HAP-1 (cell line): ENCODE measurements at regions not wholly inside any gene's neighbourhood (a gene's known extent, or its start where the extent isn't known, plus 50 kb on each side); places are given as distances from the start of the nearest gene placed in this dataset.

Experiments
- DNase-seq, 2 experiments: peaks; one replicate each; pipeline ENCODE4 v3.0.0-alpha.2; 2016 to 2020; ENCODE audit warnings: low spot score in 2 of 2
- H3K27me3 ChIP-seq: fragments of 250-450 bp; sonication (Bioruptor Pico); 2 replicates; pipeline ENCODE4 v1.5.1; 2020; ENCODE audit warnings: low read depth, mild to moderate bottlenecking, moderate library complexity
- H3K36me3 ChIP-seq: fragments of 250-450 bp; sonication (Bioruptor Pico); replicated peaks from 2 replicates; pipeline ENCODE4 v1.5.1; 2020; ENCODE audit warnings: mild to moderate bottlenecking
- H3K4me1 ChIP-seq: fragments of 250-450 bp; sonication (Bioruptor Pico); 2 replicates; pipeline ENCODE4 v1.5.1; 2020; ENCODE audit warnings: mild to moderate bottlenecking
- H3K4me3 ChIP-seq: fragments of 250-450 bp; sonication (Bioruptor Pico); 2 replicates; pipeline ENCODE4 v1.5.1; 2020; ENCODE audit warnings: mild to moderate bottlenecking, moderate library complexity
- H3K9me3 ChIP-seq: fragments of 250-450 bp; sonication (Bioruptor Pico); 2 replicates; pipeline ENCODE4 v1.5.1; 2020; ENCODE audit warnings: mild to moderate bottlenecking, moderate library complexity
- in situ Hi-C: fragments of 300-500 bp; cut with MboI; formaldehyde crosslinking; loops from 3 replicates; pipeline ENCODE4 v1.14.3; 2020; ENCODE audit warnings: low sequenced_read_pairs, inconsistent platforms, mixed read lengths

- in situ Hi-C loops: no loop called here
- Histone ChIP-seq H3K4me3 (no peak overlapping the region), H3K36me3 (no peaks in the 10 kb centered on the region), H3K9me3 (no peaks in the 10 kb centered on the region), H3K4me1 (no peaks in the 10 kb centered on the region), H3K27me3 (peaks cover 10% of the 10 kb centered on the region)
- DNase-seq: no peak
Observed at GRCh38 chr3:182671541-182671940, 121.8 kb upstream of the ATP11B start.

GRCh38 chr3:182671942-182672341, 121.4 kb upstream of the ATP11B start:
- in situ Hi-C loops: no loop called here
- DNase-seq: no peak

GRCh38 chr3:182673336-182673735, 120.0 kb upstream of the ATP11B start:
- DNase-seq: no peak
- peaks cover 10% of the 10 kb centered on the region for H3K27me3 ChIP-seq
- no peak overlapping the region for H3K4me3 ChIP-seq
- H3K4me1 ChIP-seq: no peaks in the 10 kb centered on the region
- no peaks in the 10 kb centered on the region for H3K9me3 ChIP-seq
- no peaks in the 10 kb centered on the region for H3K36me3 ChIP-seq
- in situ Hi-C loops: no loop called here

More at GRCh38 chr3:182671942-182672341, 121.4 kb upstream of the ATP11B start:
- no peaks in the 10 kb centered on the region for H3K9me3 ChIP-seq
- no peak overlapping the region for H3K4me3 ChIP-seq
- peaks cover 10% of the 10 kb centered on the region for H3K27me3 ChIP-seq
- no peaks in the 10 kb centered on the region for H3K4me1 ChIP-seq
- no peaks in the 10 kb centered on the region for H3K36me3 ChIP-seq

- H3K36me3 ChIP-seq: no peaks in the 10 kb centered on the region
- DNase-seq: peak; percentile 28 to 80
- peak overlapping the region; percentile 28 for H3K4me3 ChIP-seq
- H3K4me1 ChIP-seq: peaks cover 8% of the 10 kb centered on the region
- H3K9me3 ChIP-seq: no peaks in the 10 kb centered on the region
- in situ Hi-C loops: no loop called here
- H3K27me3 ChIP-seq: peaks cover 16% of the 10 kb centered on the region
Observed at GRCh38 chr3:182682263-182683241, 110.8 kb upstream of the ATP11B start.

- Histone ChIP-seq H3K9me3 (no peaks in the 10 kb centered on the region), H3K36me3 (no peaks in the 10 kb centered on the region), H3K4me1 (peaks cover 8% of the 10 kb centered on the region), H3K4me3 (no peak overlapping the region), H3K27me3 (peaks cover 21% of the 10 kb centered on the region)
- DNase-seq: peak; percentile 69 to 76
- in situ Hi-C loops: no loop called here
Observed at GRCh38 chr3:182683453-182683852, 109.9 kb upstream of the ATP11B start.

- H3K27me3 ChIP-seq: peaks cover 23% of the 10 kb centered on the region
- in situ Hi-C loops: no loop called here
- H3K4me3 ChIP-seq: no peak overlapping the region
- no peak for DNase-seq
- no peaks in the 10 kb centered on the region for H3K9me3 ChIP-seq
- peaks cover 8% of the 10 kb centered on the region for H3K4me1 ChIP-seq
- no peaks in the 10 kb centered on the region for H3K36me3 ChIP-seq
Observed at GRCh38 chr3:182683858-182684257, 109.4 kb upstream of the ATP11B start.

- in situ Hi-C loops: no loop called here
- peaks cover 42% of the 10 kb centered on the region for H3K27me3 ChIP-seq
Observed at GRCh38 chr3:182686033-182686886, 107.0 kb upstream of the ATP11B start.

GRCh38 chr3:182690172-182690571, 103.1 kb upstream of the ATP11B start:
- in situ Hi-C loops: no loop called here
- DNase-seq: no peak
- H3K36me3 ChIP-seq: no peaks in the 10 kb centered on the region
- peaks cover 39% of the 10 kb centered on the region for H3K27me3 ChIP-seq
- no peaks in the 10 kb centered on the region for H3K4me1 ChIP-seq
- H3K9me3 ChIP-seq: no peaks in the 10 kb centered on the region
- no peak overlapping the region for H3K4me3 ChIP-seq

More at GRCh38 chr3:182686033-182686886, 107.0 kb upstream of the ATP11B start:
- DNase-seq: no peak
- H3K9me3 ChIP-seq: no peaks in the 10 kb centered on the region
- no peak overlapping the region for H3K4me3 ChIP-seq
- no peaks in the 10 kb centered on the region for H3K36me3 ChIP-seq
- H3K4me1 ChIP-seq: peaks cover 8% of the 10 kb centered on the region

- Histone ChIP-seq H3K9me3 (no peaks in the 10 kb centered on the region), H3K4me1 (no peaks in the 10 kb centered on the region), H3K36me3 (no peaks in the 10 kb centered on the region), H3K27me3 (peaks cover 32% of the 10 kb centered on the region), H3K4me3 (no peak overlapping the region)
- DNase-seq: no peak
- in situ Hi-C loops: no loop called here
Observed at GRCh38 chr3:182692021-182692420, 101.3 kb upstream of the ATP11B start.

GRCh38 chr3:182692695-182693094, 100.6 kb upstream of the ATP11B start:
- H3K36me3 ChIP-seq: no peaks in the 10 kb centered on the region
- H3K4me3 ChIP-seq: no peak overlapping the region
- no peaks in the 10 kb centered on the region for H3K4me1 ChIP-seq
- no peaks in the 10 kb centered on the region for H3K9me3 ChIP-seq
- H3K27me3 ChIP-seq: peaks cover 29% of the 10 kb centered on the region
- in situ Hi-C loops: no loop called here
- DNase-seq: no peak

GRCh38 chr3:182693723-182694122, 99.6 kb upstream of the ATP11B start:
- in situ Hi-C loops: no loop called here
- no peaks in the 10 kb centered on the region for H3K4me1 ChIP-seq
- H3K9me3 ChIP-seq: no peaks in the 10 kb centered on the region
- H3K36me3 ChIP-seq: no peaks in the 10 kb centered on the region
- peaks cover 24% of the 10 kb centered on the region for H3K27me3 ChIP-seq
- H3K4me3 ChIP-seq: no peak overlapping the region
- no peak for DNase-seq

GRCh38 chr3:182696916-182697315, 96.4 kb upstream of the ATP11B start:
- Histone ChIP-seq H3K9me3 (no peaks in the 10 kb centered on the region), H3K36me3 (no peaks in the 10 kb centered on the region), H3K27me3 (0 out of 2 replicates have a peak, but pooled peaks cover 4% of the 10 kb centered on the region), H3K4me1 (no peaks in the 10 kb centered on the region), H3K4me3 (no peak overlapping the region)
- no peak for DNase-seq
- in situ Hi-C loops: no loop called here

- Histone ChIP-seq H3K27me3 (0 out of 2 replicates have a peak, but pooled peaks cover 4% of the 10 kb centered on the region), H3K36me3 (no peaks in the 10 kb centered on the region), H3K4me3 (no peak overlapping the region), H3K9me3 (no peaks in the 10 kb centered on the region), H3K4me1 (no peaks in the 10 kb centered on the region)
- no peak for DNase-seq
- in situ Hi-C loops: no loop called here
Observed at GRCh38 chr3:182697345-182697919, 95.9 kb upstream of the ATP11B start.
